ENCODE measurements at regions not wholly inside any gene's neighbourhood (a gene's known extent, or its start where the extent isn't known, plus 50 kb on each side); places are given as distances from the start of the nearest gene placed in this dataset.

GRCh38 chr14:80109055-80109454 is 102.2 kb downstream of the DIO2 start:
- Histone ChIP-seq H3K27ac (no peak overlapping the region), H3K4me1 (no peaks in the 10 kb centered on the region), H3K4me3 (no peak overlapping the region), H3K9me3 (no peaks in the 10 kb centered on the region), H3K36me3 (no peaks in the 10 kb centered on the region), H3K27me3 (no peaks in the 10 kb centered on the region)
- DNase-seq = no peak
- TF ChIP-seq EP300 (IDR thresholded peaks at IDR 0.05) (no peak), POLR2AphosphoS5 (IDR thresholded peaks at IDR 0.05) (no peak), POLR2A (IDR thresholded peaks at IDR 0.05) (no peak), CTCF (IDR thresholded peaks at IDR 0.05) (no peak)
- 51 to 68% methylated on average over 1 of the region's 1 CpG for WGBS, 2 donors
- intact Hi-C loops (cut with DNase I) = no loop called here

- Histone ChIP-seq H3K4me3 (no peak overlapping the region), H3K36me3 (no peaks in the 10 kb centered on the region), H3K9me3 (no peaks in the 10 kb centered on the region), H3K4me1 (no peaks in the 10 kb centered on the region), H3K27me3 (no peaks in the 10 kb centered on the region), H3K27ac (no peak overlapping the region)
- DNase-seq = no peak
- intact Hi-C loops (cut with DNase I) = no loop called here
- TF ChIP-seq POLR2AphosphoS5 (IDR thresholded peaks at IDR 0.05) = no peak
- no peak for TF ChIP-seq EP300 (IDR thresholded peaks at IDR 0.05)
- TF ChIP-seq POLR2A (IDR thresholded peaks at IDR 0.05) = no peak
- TF ChIP-seq CTCF (IDR thresholded peaks at IDR 0.05) = no peak
- 52 to 65% methylated on average over 2 of the region's 2 CpGs for whole genome bisulfite sequencing, 2 donors
Measured at GRCh38 chr14:80108430-80108829, 102.9 kb downstream of the DIO2 start.

- no peak for TF ChIP-seq POLR2A (IDR thresholded peaks at IDR 0.05)
- no peak for TF ChIP-seq EP300 (IDR thresholded peaks at IDR 0.05)
- TF ChIP-seq POLR2AphosphoS5 (IDR thresholded peaks at IDR 0.05) = no peak
- TF ChIP-seq CTCF (IDR thresholded peaks at IDR 0.05) = no peak
- intact Hi-C loops (cut with DNase I) = no loop called here
- Histone ChIP-seq H3K27me3 (no peaks in the 10 kb centered on the region), H3K4me3 (no peak overlapping the region), H3K27ac (no peak overlapping the region), H3K36me3 (no peaks in the 10 kb centered on the region), H3K4me1 (no peaks in the 10 kb centered on the region), H3K9me3 (no peaks in the 10 kb centered on the region)
- WGBS, 2 donors = 54 to 56% methylated on average over 5 of the region's 5 CpGs
- DNase-seq = no peak
Measured at GRCh38 chr14:80105488-80105994, 105.8 kb downstream of the DIO2 start.

GRCh38 chr14:80101835-80102234 is 109.5 kb downstream of the DIO2 start:
- H3K4me1 ChIP-seq = no peaks in the 10 kb centered on the region
- no peaks in the 10 kb centered on the region for H3K36me3 ChIP-seq
- intact Hi-C loops (cut with DNase I) = no loop called here
- no peak for TF ChIP-seq POLR2AphosphoS5 (IDR thresholded peaks at IDR 0.05)
- no peak for DNase-seq
- H3K27me3 ChIP-seq = no peaks in the 10 kb centered on the region
- H3K4me3 ChIP-seq = no peak overlapping the region
- H3K27ac ChIP-seq = no peak overlapping the region
- no peaks in the 10 kb centered on the region for H3K9me3 ChIP-seq

GRCh38 chr14:80100681-80101080 is 110.6 kb downstream of the DIO2 start:
- no peak overlapping the region for H3K27ac ChIP-seq

More at GRCh38 chr14:80100681-80101080, 110.6 kb downstream of the DIO2 start:
- Histone ChIP-seq H3K4me1 (no peaks in the 10 kb centered on the region), H3K4me3 (no peak overlapping the region), H3K9me3 (peaks cover 0 to 4% (median 0%) of the 10 kb centered on the region in 4 donors), H3K36me3 (no peaks in the 10 kb centered on the region), H3K27me3 (no peaks in the 10 kb centered on the region)
- TF ChIP-seq POLR2AphosphoS5 (IDR thresholded peaks at IDR 0.05) (no peak), POLR2A (IDR thresholded peaks at IDR 0.05) (no peak), EP300 (IDR thresholded peaks at IDR 0.05) (no peak), CTCF (IDR thresholded peaks at IDR 0.05) (no peak)
- DNase-seq = no peak
- intact Hi-C loops (cut with DNase I) = no loop called here
- WGBS, 2 donors = 86 to 87% methylated on average over 7 of the region's 7 CpGs
